ENCODE measurements at regions not wholly inside any gene's neighbourhood (a gene's known extent, or its start where the extent isn't known, plus 50 kb on each side); places are given as distances from the start of the nearest gene placed in this dataset.
A peak's percentile ranks its signal among the peaks of the same experiment; 100 is the strongest.

DNA sequence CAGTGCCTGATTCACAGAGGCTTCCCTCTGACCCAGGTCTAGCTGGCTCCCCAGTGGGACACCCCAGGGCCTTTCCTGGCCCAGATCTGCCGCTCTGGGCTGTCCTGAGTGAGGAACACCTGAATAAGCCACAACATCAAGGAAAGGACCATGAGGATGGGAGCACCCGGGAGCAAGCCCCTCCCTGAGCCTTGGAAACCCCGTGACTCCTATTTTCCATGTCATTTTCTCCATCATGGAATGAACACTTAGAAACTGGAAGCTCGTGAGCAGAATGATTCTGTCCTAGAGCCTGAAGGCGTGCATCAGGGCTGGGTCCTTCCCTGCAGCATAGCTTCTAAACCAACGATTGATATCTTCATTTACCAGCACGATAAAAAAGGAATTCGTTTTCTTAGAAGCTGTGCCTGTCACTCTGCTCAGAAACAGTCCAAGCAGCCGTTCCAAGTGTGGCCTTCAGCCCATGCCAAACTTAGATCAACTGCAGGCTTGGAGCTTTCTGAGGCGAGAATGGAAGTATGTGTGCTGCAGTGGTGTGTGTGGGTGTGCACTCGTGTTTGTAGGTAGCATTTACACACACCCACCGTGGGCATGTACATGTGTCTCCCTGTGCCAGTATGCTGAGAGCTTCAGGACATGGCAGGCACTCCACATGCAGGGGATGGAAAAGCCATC is 83.2 kb upstream of the FOXC1 start:
- Histone ChIP-seq H3K23ac (ENCODE audit: low read depth, low read length) (peak overlapping the region; percentile 23; the same call in 1 of the 2 replicates), H3K27ac (ENCODE audit: insufficient read depth, low read length) (no peak overlapping the region), H3K27me3 (ENCODE audit: control insufficient read depth, insufficient read depth, low read length) (peaks cover 15% of the 10 kb centered on the region), H2BK120ac (ENCODE audit: low read depth, low read length) (no peak overlapping the region), H3K9ac (ENCODE audit: low read depth, low read length) (no peak overlapping the region), H3K4me1 (ENCODE audit: control insufficient read depth, insufficient read depth, low read length) (peaks cover 10% of the 10 kb centered on the region; the same call in 1 of the 2 replicates), H2AK5ac (ENCODE audit: low read depth, low read length) (peak overlapping the region; percentile 23; the same call in 1 of the 2 replicates), H2BK20ac (ENCODE audit: low read depth, low read length) (no peak overlapping the region; the same call in 1 of the 2 replicates), H3K4me2 (ENCODE audit: low read depth, low read length) (peak overlapping the region; percentile 3; the same call in 1 of the 2 replicates), H2BK5ac (ENCODE audit: low read depth, low read length, poor library complexity, severe bottlenecking) (no peak overlapping the region), H3K9me1 (ENCODE audit: insufficient read depth, low read length) (peaks cover 4% of the 10 kb centered on the region; the same call in 1 of the 2 replicates), H3K36me3 (ENCODE audit: control insufficient read depth, insufficient read depth, low read length) (no peaks in the 10 kb centered on the region), H4K5ac (ENCODE audit: low read depth, low read length) (no peak overlapping the region), H2AFZ (replicated peaks; ENCODE audit: low read length, poor library complexity) (peak overlapping the region; percentile 55), H2AK9ac (replicated peaks; ENCODE audit: low read depth, low read length, poor library complexity) (no peak overlapping the region), H2BK15ac (ENCODE audit: low read depth, low read length) (no peak overlapping the region; the same call in 1 of the 3 replicates), H4K8ac (ENCODE audit: low read depth in 2 of 2, low read length in 2 of 2) (peak overlapping the region in 1 of 2 experiments; percentile 1; a peak in 2 of 4 replicates), H3K9me3 (ENCODE audit: control insufficient read depth, insufficient read depth, low read length) (no peaks in the 10 kb centered on the region), H4K91ac (ENCODE audit: insufficient read depth, low read depth, low read length) (no peak overlapping the region; the same call in 1 of the 2 replicates), H3K79me1 (ENCODE audit: low read depth in 1 of 2, low read length in 2 of 2) (no peaks in the 10 kb centered on the region), H3K18ac (ENCODE audit: low read depth, low read length) (no peak overlapping the region), H3K56ac (ENCODE audit: extremely low read depth, insufficient read depth, low read length) (no peak overlapping the region), H3K4me3 (ENCODE audit: insufficient read depth, low read depth, low read length) (no peak overlapping the region), H4K20me1 (ENCODE audit: insufficient read depth, low read length) (no peaks in the 10 kb centered on the region), H3K4ac (ENCODE audit: low read depth, low read length) (peak overlapping the region; percentile 3), H3K14ac (replicated peaks; ENCODE audit: low read depth, low read length) (0 out of 2 replicates have a peak overlapping the region, but pooled peaks have one; percentile 1)
- CTCF ChIA-PET, result no interaction called here
- ATAC-seq (ENCODE audit: low read depth) (peak; percentile 6), DNase-seq (no peak)
- BruUV-seq (replicated peaks), result no TSS peak
- in situ Hi-C loops (cut with MboI; ENCODE audit: low sequenced_read_pairs) (no loop called here), intact Hi-C loops (cut with micrococcal nuclease) (no loop called here), dilution Hi-C loops (cut with HindIII; ENCODE audit: low sequenced_read_pairs, unreplicated experiment) (no loop called here)
- TF ChIP-seq POLR2A (IDR thresholded peaks at IDR 0.05; ENCODE audit: low read depth, low read length), result no peak
- TF ChIP-seq, protein P1, sequence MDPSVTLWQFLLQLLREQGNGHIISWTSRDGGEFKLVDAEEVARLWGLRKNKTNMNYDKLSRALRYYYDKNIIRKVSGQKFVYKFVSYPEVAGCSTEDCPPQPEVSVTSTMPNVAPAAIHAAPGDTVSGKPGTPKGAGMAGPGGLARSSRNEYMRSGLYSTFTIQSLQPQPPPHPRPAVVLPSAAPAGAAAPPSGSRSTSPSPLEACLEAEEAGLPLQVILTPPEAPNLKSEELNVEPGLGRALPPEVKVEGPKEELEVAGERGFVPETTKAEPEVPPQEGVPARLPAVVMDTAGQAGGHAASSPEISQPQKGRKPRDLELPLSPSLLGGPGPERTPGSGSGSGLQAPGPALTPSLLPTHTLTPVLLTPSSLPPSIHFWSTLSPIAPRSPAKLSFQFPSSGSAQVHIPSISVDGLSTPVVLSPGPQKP (IDR thresholded peaks at IDR 0.05; ENCODE audit: borderline replicate concordance, low read depth, low read length), result no peak
- TF ChIP-seq RAD21 (IDR thresholded peaks at IDR 0.05; ENCODE audit: low read length), result no peak
- TF ChIP-seq MAZ (IDR thresholded peaks at IDR 0.05; ENCODE audit: borderline replicate concordance, low read depth, low read length), result no peak
- no peak for TF ChIP-seq SMC3 (IDR thresholded peaks at IDR 0.05; ENCODE audit: low read depth, low read length)
- no peak for TF ChIP-seq BHLHE40 (IDR thresholded peaks at IDR 0.05; ENCODE audit: low read depth, low read length)
- no peak for TF ChIP-seq RCOR1 (IDR thresholded peaks at IDR 0.05; ENCODE audit: insufficient replicate concordance, low read length)
- no peak for TF ChIP-seq MAFK (IDR thresholded peaks at IDR 0.05; ENCODE audit: low read depth, low read length)
- no peak for TF ChIP-seq NFE2L2 (IDR thresholded peaks at IDR 0.05; ENCODE audit: low read depth, low read length)
- no peak for TF ChIP-seq FOS (IDR thresholded peaks at IDR 0.05; ENCODE audit: low read depth, low read length)
- no peak for TF ChIP-seq USF2 (IDR thresholded peaks at IDR 0.05; ENCODE audit: low read depth, low read length)
- TF ChIP-seq RFX5 (IDR thresholded peaks at IDR 0.05; ENCODE audit: low read depth, low read length), result no peak
- POLR2A ChIA-PET (ENCODE audit: unreplicated experiment), result no interaction called here
- WGBS, 2 experiments (ENCODE audit: extremely low coverage in 2 of 2, insufficient read length in 1 of 2), result 10% methylated on average over 3 of the region's 12 CpGs; no CpG with 5 or more reads in 1 of the 2 experiments

All from IMR-90 (cell line).